Right lobe of liver (tissue), 6 donors: ENCODE measurements at regions not wholly inside any gene's neighbourhood (a gene's known extent, or its start where the extent isn't known, plus 50 kb on each side); places are given as distances from the start of the nearest gene placed in this dataset.

Experiments
- ATAC-seq, 4 donors: fragments of 200-7000 bp; cut with Tn5 transposase; one replicate each; pipeline ENCODE4 v1.9.1; 2020; ENCODE audit warnings: mild to moderate bottlenecking in 4 of 4, moderate library complexity in 4 of 4
- DNase-seq, 3 donors: peaks; one replicate each; pipeline ENCODE4 v3.0.0-alpha.2; 2020
- H3K27ac ChIP-seq, 3 donors: fragments of 200-600 bp; one replicate each; pipeline ENCODE4 v1.8.0; 2022
- H3K27me3 ChIP-seq, 2 donors: fragments of 200-600 bp; one replicate each; pipeline ENCODE4 v1.8.0; 2022
- H3K36me3 ChIP-seq, 4 donors: fragments of 200-600 bp; sonication (generic) in 1 of 4; one replicate each; pipeline versions ENCODE4 v1.5.1 to v1.8.0; 2017 to 2022; ENCODE audit warnings: control low read depth in 1 of 4
- H3K4me1 ChIP-seq, 4 donors: fragments of 200-600 bp; sonication (generic) in 1 of 4; one replicate each; pipeline versions ENCODE4 v1.5.1 to v1.8.0; 2017 to 2022; ENCODE audit warnings: control low read depth in 1 of 4
- H3K4me3 ChIP-seq, 3 donors: fragments of 200-600 bp; one replicate each; pipeline ENCODE4 v1.8.0; 2022
- H3K9me3 ChIP-seq, 4 donors: fragments of 200-600 bp; sonication (generic) in 1 of 4; one replicate each; pipeline versions ENCODE4 v1.5.1 to v1.8.0; 2017 to 2022; ENCODE audit warnings: control low read depth in 1 of 4
- POLR2A ChIP-seq: fragments of 450-650 bp; IDR thresholded peaks from one replicate; pipeline ENCODE4 v1.6.1; 2017; ENCODE audit warnings: antibody characterized with exemption, mild to moderate bottlenecking
- WGBS: methylation state at CpG from one replicate; pipeline ENCODE4 v1.1.6; 2018; ENCODE audit warnings: low coverage, low lambda C conversion rate; ENCODE audit not compliant: insufficient coverage; ENCODE audit errors: missing lambda C conversion rate; 5-methylcytosine and 5-hydroxymethylcytosine counted together
- intact Hi-C, 2 donors: fragments of 100-400 bp; cut with DNase I; formaldehyde crosslinking; loops; one replicate each; pipeline versions ENCODE4 v1.11.2 to v1.14.1; 2022
- TF ChIP-seq, protein P1 (sequence below), 4 donors: fragments of 200-600 bp in 3 of 4; fragments of 450-650 bp in 1 of 4; IDR thresholded peaks; one replicate each; pipeline versions ENCODE4 v1.5.1 to v1.8.0; 2016 to 2022; ENCODE audit warnings: antibody characterized with exemption in 4 of 4, mild to moderate bottlenecking in 2 of 4
- donor health status: DM: no; HTN: yes; CAD: no.
- donor health status: DM: no; HTN: no; CAD: no.
- donor health status: DM: no; HTN: no; CAD: no.
- donor health status: DM: no; HTN: yes; CAD: no.
- donor health status: DM: no; HTN: yes; CAD: no.

DNA sequence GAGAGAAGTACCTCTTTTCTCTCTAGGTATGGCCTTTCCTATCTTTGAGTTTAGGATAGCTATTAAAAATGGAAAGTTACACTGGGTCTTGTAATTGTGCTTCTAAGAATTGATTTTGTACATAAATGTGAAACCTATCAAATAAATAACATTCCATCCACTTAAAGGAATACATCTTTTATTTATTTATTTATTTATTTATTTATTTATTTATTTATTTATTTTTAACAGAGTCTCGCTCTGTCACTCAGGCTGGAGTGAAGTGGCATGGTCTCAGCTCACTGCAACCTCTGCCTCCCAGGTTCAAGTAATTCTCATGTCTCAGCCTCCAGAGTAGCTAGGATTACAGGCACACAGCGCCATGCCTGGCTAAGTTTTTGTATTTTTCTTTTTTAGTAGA lies 1114.0 kb upstream of the EEF2KMT start:
- no peak overlapping the region for H3K27ac ChIP-seq
- H3K9me3 ChIP-seq = no peaks in the 10 kb centered on the region
- H3K36me3 ChIP-seq = no peaks in the 10 kb centered on the region
- no peak overlapping the region for H3K4me3 ChIP-seq
- H3K4me1 ChIP-seq = no peaks in the 10 kb centered on the region
- 41% methylated on average over 2 of the region's 2 CpGs for WGBS
- intact Hi-C loops = no loop called here
- DNase-seq = no peak
- peaks cover 0 to 5% of the 10 kb centered on the region in 2 donors for H3K27me3 ChIP-seq
- TF ChIP-seq, protein P1, sequence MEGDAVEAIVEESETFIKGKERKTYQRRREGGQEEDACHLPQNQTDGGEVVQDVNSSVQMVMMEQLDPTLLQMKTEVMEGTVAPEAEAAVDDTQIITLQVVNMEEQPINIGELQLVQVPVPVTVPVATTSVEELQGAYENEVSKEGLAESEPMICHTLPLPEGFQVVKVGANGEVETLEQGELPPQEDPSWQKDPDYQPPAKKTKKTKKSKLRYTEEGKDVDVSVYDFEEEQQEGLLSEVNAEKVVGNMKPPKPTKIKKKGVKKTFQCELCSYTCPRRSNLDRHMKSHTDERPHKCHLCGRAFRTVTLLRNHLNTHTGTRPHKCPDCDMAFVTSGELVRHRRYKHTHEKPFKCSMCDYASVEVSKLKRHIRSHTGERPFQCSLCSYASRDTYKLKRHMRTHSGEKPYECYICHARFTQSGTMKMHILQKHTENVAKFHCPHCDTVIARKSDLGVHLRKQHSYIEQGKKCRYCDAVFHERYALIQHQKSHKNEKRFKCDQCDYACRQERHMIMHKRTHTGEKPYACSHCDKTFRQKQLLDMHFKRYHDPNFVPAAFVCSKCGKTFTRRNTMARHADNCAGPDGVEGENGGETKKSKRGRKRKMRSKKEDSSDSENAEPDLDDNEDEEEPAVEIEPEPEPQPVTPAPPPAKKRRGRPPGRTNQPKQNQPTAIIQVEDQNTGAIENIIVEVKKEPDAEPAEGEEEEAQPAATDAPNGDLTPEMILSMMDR (IDR thresholded peaks at IDR 0.05) = no peak
- no peak for TF ChIP-seq POLR2A
- no peak for ATAC-seq

DNA sequence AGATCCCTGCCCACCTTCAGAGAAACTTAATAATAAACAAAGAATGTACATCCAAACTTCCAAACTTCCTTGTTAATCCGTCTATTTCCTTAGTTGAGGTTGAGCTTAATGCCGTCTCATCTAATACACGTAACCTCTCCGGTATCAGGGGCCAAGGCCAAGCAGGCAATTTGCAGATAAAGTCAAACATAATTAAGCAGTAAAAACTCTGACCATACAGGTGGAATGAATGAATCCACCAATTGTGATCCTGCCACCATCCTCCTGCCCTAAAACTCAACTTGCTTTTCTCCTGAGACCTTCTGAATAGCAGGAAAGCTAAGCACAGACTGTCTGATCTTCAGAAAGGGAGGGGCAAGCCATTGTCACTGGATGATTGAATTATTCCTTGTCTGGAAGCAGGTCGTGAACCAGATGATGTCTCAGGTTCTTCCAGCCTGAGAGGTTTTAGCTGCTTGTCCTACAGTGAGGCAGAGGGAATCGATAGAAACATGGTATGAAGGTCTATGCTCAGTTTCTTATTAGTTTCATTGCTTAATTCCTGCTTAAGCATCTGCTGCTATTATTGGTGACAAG lies 1111.8 kb upstream of the EEF2KMT start:
- Histone ChIP-seq H3K36me3 (no peaks in the 10 kb centered on the region), H3K4me1 (no peaks in the 10 kb centered on the region), H3K27ac (no peak overlapping the region), H3K4me3 (no peak overlapping the region), H3K9me3 (no peaks in the 10 kb centered on the region), H3K27me3 (peaks cover 0 to 5% of the 10 kb centered on the region in 2 donors)
- TF ChIP-seq, protein P1 (IDR thresholded peaks at IDR 0.05) = no peak
- no peak for TF ChIP-seq POLR2A
- WGBS = 32% methylated on average over 6 of the region's 6 CpGs
- intact Hi-C loops = no loop called here
- DNase-seq (no peak), ATAC-seq (no peak)

DNA sequence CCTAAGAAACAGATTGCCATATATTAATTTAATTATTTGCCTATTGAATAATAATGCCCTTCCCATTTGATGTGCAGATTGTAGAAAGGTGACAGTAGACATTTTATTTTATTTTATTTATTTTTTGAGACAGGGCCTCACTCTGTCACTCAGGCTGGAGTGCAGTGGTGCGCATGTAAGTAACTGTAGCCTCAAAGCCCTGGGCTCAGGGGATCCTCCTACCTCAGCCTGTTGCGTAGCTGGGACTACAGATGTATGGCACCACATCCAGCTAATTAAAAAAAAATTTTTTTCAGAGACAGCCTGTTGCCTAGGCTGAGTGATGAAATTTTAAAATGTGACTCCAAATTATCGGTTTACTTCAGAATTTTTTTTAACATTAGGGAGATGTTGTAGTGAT lies 1110.0 kb upstream of the EEF2KMT start:
- intact Hi-C loops = no loop called here
- no peaks in the 10 kb centered on the region for H3K4me1 ChIP-seq
- H3K27me3 ChIP-seq = peaks cover 0 to 5% of the 10 kb centered on the region in 2 donors
- DNase-seq = no peak
- no peak for ATAC-seq
- H3K27ac ChIP-seq = no peak overlapping the region
- no peaks in the 10 kb centered on the region for H3K9me3 ChIP-seq
- H3K4me3 ChIP-seq = no peak overlapping the region
- TF ChIP-seq, protein P1 (IDR thresholded peaks at IDR 0.05) = no peak
- TF ChIP-seq POLR2A = no peak
- 58% methylated on average over 3 of the region's 3 CpGs for WGBS
- no peaks in the 10 kb centered on the region for H3K36me3 ChIP-seq

DNA sequence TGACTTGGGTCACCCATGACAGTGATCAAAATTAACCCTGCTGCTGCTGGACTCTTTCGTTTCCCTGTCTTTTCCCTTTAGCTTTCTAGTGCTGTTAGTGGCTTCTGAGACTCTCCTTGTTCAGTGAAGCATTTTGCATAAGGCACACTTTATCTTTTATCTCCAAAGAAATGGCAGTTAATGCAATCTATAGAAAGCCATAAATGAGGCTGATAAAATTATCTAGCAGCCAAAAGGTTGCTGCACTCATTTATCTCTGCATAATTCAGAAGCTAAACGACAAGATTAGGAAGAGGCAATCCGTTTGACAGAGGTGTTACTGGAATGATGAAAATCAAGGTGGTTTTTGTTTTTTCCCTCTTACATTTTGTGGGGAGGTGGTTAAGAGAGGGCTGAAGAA lies 1109.5 kb upstream of the EEF2KMT start:
- peaks cover 0 to 5% of the 10 kb centered on the region in 2 donors for H3K27me3 ChIP-seq
- intact Hi-C loops = no loop called here
- no peak overlapping the region for H3K4me3 ChIP-seq
- 10% methylated on average over 3 of the region's 3 CpGs for WGBS
- ATAC-seq (no peak), DNase-seq (no peak)
- no peaks in the 10 kb centered on the region for H3K4me1 ChIP-seq
- TF ChIP-seq, protein P1 (IDR thresholded peaks at IDR 0.05) = no peak
- TF ChIP-seq POLR2A = no peak
- no peaks in the 10 kb centered on the region for H3K9me3 ChIP-seq
- no peaks in the 10 kb centered on the region for H3K36me3 ChIP-seq
- no peak overlapping the region for H3K27ac ChIP-seq

DNA sequence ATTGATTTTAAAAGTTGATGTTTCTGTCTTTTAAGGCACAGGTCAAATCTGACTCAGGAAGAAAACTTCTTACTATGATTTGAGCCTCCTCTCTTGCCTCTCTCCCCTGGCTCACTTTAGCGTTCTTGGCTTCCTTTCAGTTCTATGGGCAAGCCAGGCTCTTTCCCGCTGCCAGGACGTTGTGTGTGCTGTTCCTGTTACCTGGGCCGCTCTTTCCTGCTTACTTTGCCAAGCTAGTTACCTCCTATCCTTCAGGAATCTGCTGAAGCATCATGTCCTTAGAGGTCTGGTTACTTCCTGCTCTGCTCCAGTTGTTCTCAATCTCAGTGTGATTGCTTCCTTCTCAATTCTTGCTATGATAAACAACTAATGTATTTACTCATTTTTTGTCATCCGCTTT lies 1108.5 kb upstream of the EEF2KMT start:
- intact Hi-C loops = no loop called here
- TF ChIP-seq, protein P1 (IDR thresholded peaks at IDR 0.05) = no peak
- TF ChIP-seq POLR2A = no peak
- no peak for DNase-seq
- no peaks in the 10 kb centered on the region for H3K4me1 ChIP-seq
- no peak overlapping the region for H3K4me3 ChIP-seq
- H3K36me3 ChIP-seq = no peaks in the 10 kb centered on the region
- no peak overlapping the region for H3K27ac ChIP-seq
- no peaks in the 10 kb centered on the region for H3K9me3 ChIP-seq
- H3K27me3 ChIP-seq = peaks cover 0 to 5% of the 10 kb centered on the region in 2 donors
- no peak for ATAC-seq
- 24% methylated on average over 5 of the region's 5 CpGs for WGBS
